Activated naive CD8-positive, alpha-beta T cell treated with anti-CD3 and anti-CD28 coated beads for 36 hours (primary cell): ENCODE measurements at regions not wholly inside any gene's neighbourhood (a gene's known extent, or its start where the extent isn't known, plus 50 kb on each side); places are given as distances from the start of the nearest gene placed in this dataset.

Experiments used
- DNase-seq: peaks from one replicate; pipeline ENCODE4 v3.0.0; 2021
- H3K27ac Mint-ChIP-seq: one replicate; pipeline ENCODE4 v1.8.0; 2022; ENCODE audit warnings: mild to moderate bottlenecking, moderate library complexity, mixed read lengths
- H3K27me3 Mint-ChIP-seq: one replicate; pipeline ENCODE4 v1.8.0; 2022; ENCODE audit warnings: mild to moderate bottlenecking, mixed read lengths
- H3K36me3 Mint-ChIP-seq: one replicate; pipeline ENCODE4 v1.8.0; 2021; ENCODE audit warnings: mild to moderate bottlenecking, mixed read lengths
- H3K4me1 Mint-ChIP-seq: one replicate; pipeline ENCODE4 v1.8.0; 2021; ENCODE audit warnings: mixed read lengths
- H3K4me3 Mint-ChIP-seq: one replicate; pipeline ENCODE4 v1.8.0; 2022; ENCODE audit warnings: mild to moderate bottlenecking, moderate library complexity, mixed read lengths
- H3K9me3 Mint-ChIP-seq: one replicate; pipeline ENCODE4 v1.8.0; 2022; ENCODE audit warnings: mixed read lengths

DNA sequence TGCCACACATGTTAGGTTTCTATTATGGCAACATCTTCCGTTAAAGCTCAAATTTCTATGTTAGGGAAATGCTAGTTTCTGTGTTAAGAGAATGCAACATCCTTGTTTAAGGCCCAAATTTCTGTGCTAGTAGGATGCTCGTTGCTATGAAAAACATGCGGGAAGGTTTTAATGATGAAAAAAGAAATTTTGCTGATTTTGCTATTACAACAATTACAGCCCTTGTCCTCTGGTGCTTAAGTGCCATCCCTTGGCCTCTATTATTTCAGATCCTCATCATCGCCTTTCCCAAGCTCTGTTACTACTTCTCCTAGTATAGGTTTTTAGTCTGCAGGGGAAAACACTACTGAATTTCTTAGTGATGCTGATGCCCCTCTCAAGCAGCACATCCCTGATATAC lies 412.6 kb upstream of the NDST3 start:
- H3K27ac Mint-ChIP-seq: no peak overlapping the region
- DNase-seq: no peak
- no peaks in the 10 kb centered on the region for H3K4me1 Mint-ChIP-seq
- H3K36me3 Mint-ChIP-seq: no peaks in the 10 kb centered on the region
- H3K9me3 Mint-ChIP-seq: peaks cover 3% of the 10 kb centered on the region
- no peaks in the 10 kb centered on the region for H3K27me3 Mint-ChIP-seq
- H3K4me3 Mint-ChIP-seq: no peak overlapping the region

- H3K4me3 Mint-ChIP-seq: no peak overlapping the region
These were observed 411.0 kb upstream of the NDST3 start for GRCh38 chr4:117623326-117623725.

GRCh38 chr4:117626664-117627063 lies 407.6 kb upstream of the NDST3 start:
- DNase-seq: no peak
- no peaks in the 10 kb centered on the region for H3K27me3 Mint-ChIP-seq
- H3K9me3 Mint-ChIP-seq: peaks cover 3% of the 10 kb centered on the region
- H3K27ac Mint-ChIP-seq: no peak overlapping the region
- no peak overlapping the region for H3K4me3 Mint-ChIP-seq
- no peaks in the 10 kb centered on the region for H3K4me1 Mint-ChIP-seq
- no peaks in the 10 kb centered on the region for H3K36me3 Mint-ChIP-seq

More at GRCh38 chr4:117623326-117623725, 411.0 kb upstream of the NDST3 start:
- Mint-ChIP-seq H3K4me1 (no peaks in the 10 kb centered on the region), H3K27ac (no peak overlapping the region), H3K27me3 (no peaks in the 10 kb centered on the region), H3K9me3 (no peaks in the 10 kb centered on the region), H3K36me3 (no peaks in the 10 kb centered on the region)
- no peak for DNase-seq

GRCh38 chr4:117634716-117635115 lies 399.6 kb upstream of the NDST3 start:
- Mint-ChIP-seq H3K9me3 (peaks cover 4% of the 10 kb centered on the region), H3K36me3 (no peaks in the 10 kb centered on the region), H3K27ac (no peak overlapping the region), H3K27me3 (no peaks in the 10 kb centered on the region), H3K4me3 (no peak overlapping the region), H3K4me1 (no peaks in the 10 kb centered on the region)
- no peak for DNase-seq

GRCh38 chr4:117637347-117637746 lies 396.9 kb upstream of the NDST3 start:
- peaks cover 3% of the 10 kb centered on the region for H3K9me3 Mint-ChIP-seq
- H3K27ac Mint-ChIP-seq: no peak overlapping the region
- no peaks in the 10 kb centered on the region for H3K36me3 Mint-ChIP-seq
- no peak overlapping the region for H3K4me3 Mint-ChIP-seq
- H3K4me1 Mint-ChIP-seq: no peaks in the 10 kb centered on the region
- DNase-seq: no peak
- no peaks in the 10 kb centered on the region for H3K27me3 Mint-ChIP-seq

GRCh38 chr4:117640836-117641235 lies 393.4 kb upstream of the NDST3 start:
- H3K9me3 Mint-ChIP-seq: peaks cover 2% of the 10 kb centered on the region
- no peak for DNase-seq
- H3K36me3 Mint-ChIP-seq: no peaks in the 10 kb centered on the region
- no peak overlapping the region for H3K27ac Mint-ChIP-seq
- no peaks in the 10 kb centered on the region for H3K4me1 Mint-ChIP-seq
- no peaks in the 10 kb centered on the region for H3K27me3 Mint-ChIP-seq
- H3K4me3 Mint-ChIP-seq: no peak overlapping the region

GRCh38 chr4:117641519-117641918 lies 392.8 kb upstream of the NDST3 start:
- H3K36me3 Mint-ChIP-seq: no peaks in the 10 kb centered on the region
- no peak overlapping the region for H3K4me3 Mint-ChIP-seq
- no peaks in the 10 kb centered on the region for H3K27me3 Mint-ChIP-seq
- no peak for DNase-seq
- H3K9me3 Mint-ChIP-seq: peaks cover 2% of the 10 kb centered on the region
- H3K4me1 Mint-ChIP-seq: no peaks in the 10 kb centered on the region
- H3K27ac Mint-ChIP-seq: no peak overlapping the region

DNA sequence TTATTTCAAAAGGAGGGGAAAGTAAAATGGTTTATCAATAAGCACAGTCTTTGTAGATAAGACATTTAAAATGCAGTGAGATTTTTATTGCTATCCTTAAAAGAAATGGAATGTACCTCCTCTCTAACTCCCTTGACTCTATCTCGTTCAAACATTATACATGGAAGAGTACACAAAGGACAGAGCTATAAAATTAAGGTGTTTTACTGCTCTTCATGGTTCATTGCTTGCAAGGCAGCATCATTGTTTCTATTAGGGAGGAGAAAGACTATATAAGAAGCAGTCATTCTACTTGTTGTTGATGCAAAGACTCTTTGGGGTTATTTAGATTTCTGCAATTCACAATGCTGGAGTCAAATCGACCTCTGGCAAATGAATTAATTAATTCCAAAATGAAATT lies 380.2 kb upstream of the NDST3 start:
- Mint-ChIP-seq H3K27me3 (no peaks in the 10 kb centered on the region), H3K4me3 (no peak overlapping the region), H3K4me1 (no peaks in the 10 kb centered on the region), H3K27ac (no peak overlapping the region), H3K36me3 (no peaks in the 10 kb centered on the region), H3K9me3 (no peaks in the 10 kb centered on the region)
- DNase-seq: no peak

DNA sequence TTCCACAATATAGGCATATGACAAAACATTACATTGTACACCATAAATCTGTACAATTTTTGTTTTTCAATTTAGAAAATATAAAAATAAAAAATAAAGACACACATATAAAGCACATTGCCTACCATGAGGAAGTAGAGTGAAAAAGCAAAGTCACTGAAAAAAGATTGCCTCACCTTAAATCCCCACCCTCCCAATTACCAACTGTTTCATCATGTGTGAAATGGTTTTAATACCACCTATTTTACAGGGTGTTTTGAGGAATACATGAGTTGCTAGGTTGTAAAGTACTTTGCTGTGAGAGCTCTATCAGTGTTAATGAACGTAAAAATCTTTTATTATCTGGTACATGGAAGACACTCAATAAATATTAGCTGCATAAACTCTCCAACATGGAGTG lies 373.6 kb upstream of the NDST3 start:
- no peak overlapping the region for H3K27ac Mint-ChIP-seq
- no peak overlapping the region for H3K4me3 Mint-ChIP-seq
- no peaks in the 10 kb centered on the region for H3K9me3 Mint-ChIP-seq
- DNase-seq: no peak
- H3K36me3 Mint-ChIP-seq: no peaks in the 10 kb centered on the region
- no peaks in the 10 kb centered on the region for H3K4me1 Mint-ChIP-seq
- H3K27me3 Mint-ChIP-seq: no peaks in the 10 kb centered on the region

DNA sequence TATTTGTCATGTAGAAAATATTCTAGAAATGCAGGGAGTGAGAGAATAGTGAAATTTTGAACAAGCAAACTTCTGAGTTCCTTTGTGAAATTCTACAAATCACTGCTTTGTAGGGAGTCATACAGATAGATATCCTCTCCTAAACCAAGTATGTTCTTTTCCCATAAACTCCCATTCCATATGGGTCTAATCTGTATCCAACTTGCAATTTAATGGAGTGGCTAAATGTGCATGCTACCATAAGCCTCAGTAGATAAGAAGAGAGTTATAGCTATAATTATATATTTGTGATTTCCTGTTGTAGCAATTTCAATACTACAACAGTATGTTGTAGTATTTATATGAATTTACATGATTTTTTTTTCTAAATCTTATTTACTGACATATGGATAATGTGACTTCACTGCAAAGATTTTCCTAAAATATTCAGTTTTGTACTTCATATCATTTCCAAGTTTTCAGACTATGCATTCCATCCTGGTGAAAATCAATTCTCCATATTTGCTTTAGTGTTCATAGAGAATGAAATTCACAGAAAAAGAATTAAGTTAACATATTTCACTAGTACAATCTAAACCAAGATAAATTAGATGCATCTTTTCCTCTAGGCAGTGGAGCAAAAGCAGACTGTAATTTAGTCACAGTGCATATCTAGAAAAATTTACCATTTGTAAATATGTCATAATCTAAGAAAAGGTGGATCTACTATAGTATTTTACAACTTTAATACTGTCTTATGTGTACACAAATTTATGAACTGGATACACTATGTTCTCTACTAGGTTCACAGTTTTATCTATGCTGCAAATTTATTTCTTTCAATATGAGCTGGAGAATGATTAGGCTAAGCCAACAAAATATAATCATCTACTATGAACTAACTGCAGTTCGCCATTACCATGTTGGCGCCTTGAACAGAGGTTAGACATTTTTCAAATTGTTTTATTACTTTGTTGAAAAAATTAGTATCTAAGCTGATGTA lies 372.9 kb upstream of the NDST3 start:
- Mint-ChIP-seq H3K4me1 (no peaks in the 10 kb centered on the region), H3K27me3 (no peaks in the 10 kb centered on the region), H3K36me3 (no peaks in the 10 kb centered on the region), H3K4me3 (no peak overlapping the region), H3K9me3 (peaks cover 3% of the 10 kb centered on the region), H3K27ac (no peak overlapping the region)
- DNase-seq: no peak

GRCh38 chr4:117664706-117665444 lies 369.4 kb upstream of the NDST3 start:
- no peak for DNase-seq
- no peaks in the 10 kb centered on the region for H3K4me1 Mint-ChIP-seq
- no peaks in the 10 kb centered on the region for H3K27me3 Mint-ChIP-seq
- no peaks in the 10 kb centered on the region for H3K36me3 Mint-ChIP-seq
- H3K9me3 Mint-ChIP-seq: peaks cover 5% of the 10 kb centered on the region
- H3K27ac Mint-ChIP-seq: no peak overlapping the region
- H3K4me3 Mint-ChIP-seq: no peak overlapping the region

GRCh38 chr4:117676153-117676552 lies 358.1 kb upstream of the NDST3 start:
- no peak overlapping the region for H3K27ac Mint-ChIP-seq
- H3K27me3 Mint-ChIP-seq: no peaks in the 10 kb centered on the region

GRCh38 chr4:117678861-117679260 lies 355.4 kb upstream of the NDST3 start:
- Mint-ChIP-seq H3K27ac (no peak overlapping the region), H3K4me1 (no peaks in the 10 kb centered on the region), H3K27me3 (no peaks in the 10 kb centered on the region), H3K9me3 (peaks cover 8% of the 10 kb centered on the region), H3K36me3 (no peaks in the 10 kb centered on the region), H3K4me3 (no peak overlapping the region)
- DNase-seq: no peak

More at GRCh38 chr4:117676153-117676552, 358.1 kb upstream of the NDST3 start:
- no peak for DNase-seq
- no peak overlapping the region for H3K4me3 Mint-ChIP-seq
- no peaks in the 10 kb centered on the region for H3K4me1 Mint-ChIP-seq
- peaks cover 8% of the 10 kb centered on the region for H3K9me3 Mint-ChIP-seq
- no peaks in the 10 kb centered on the region for H3K36me3 Mint-ChIP-seq

GRCh38 chr4:117691572-117692351 lies 342.5 kb upstream of the NDST3 start:
- no peaks in the 10 kb centered on the region for H3K27me3 Mint-ChIP-seq
- no peak overlapping the region for H3K27ac Mint-ChIP-seq
- no peaks in the 10 kb centered on the region for H3K4me1 Mint-ChIP-seq
- H3K4me3 Mint-ChIP-seq: no peak overlapping the region
- DNase-seq: no peak
- H3K36me3 Mint-ChIP-seq: no peaks in the 10 kb centered on the region
- peaks cover 6% of the 10 kb centered on the region for H3K9me3 Mint-ChIP-seq

DNA sequence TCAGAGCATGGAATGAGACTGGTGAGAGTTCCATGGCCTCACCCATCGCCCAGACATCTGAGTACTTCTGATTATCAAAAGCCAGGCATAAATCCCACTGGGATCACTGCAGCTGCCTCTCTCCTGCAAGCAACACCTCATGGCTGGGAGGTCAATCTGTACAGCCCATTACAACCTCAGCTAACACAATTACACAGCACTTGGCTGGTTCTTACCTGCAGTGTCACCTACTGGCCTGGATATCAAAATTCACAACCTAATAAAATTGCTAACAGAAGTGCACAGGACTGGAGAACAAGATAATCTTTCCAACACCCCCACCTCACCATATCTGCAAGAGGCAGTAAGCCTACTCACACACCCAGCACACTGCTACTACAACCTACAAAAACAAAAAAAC lies 341.7 kb upstream of the NDST3 start:
- Mint-ChIP-seq H3K4me1 (no peaks in the 10 kb centered on the region), H3K27me3 (peaks cover 3% of the 10 kb centered on the region), H3K27ac (no peak overlapping the region), H3K36me3 (no peaks in the 10 kb centered on the region), H3K4me3 (no peak overlapping the region), H3K9me3 (peaks cover 6% of the 10 kb centered on the region)
- no peak for DNase-seq
